GM12878 (cell line): ENCODE measurements at regions not wholly inside any gene's neighbourhood (a gene's known extent, or its start where the extent isn't known, plus 50 kb on each side); places are given as distances from the start of the nearest gene placed in this dataset.

Experiments
- ATAC-seq: fragments of 200-7000 bp; cut with Tn5 transposase; 3 replicates; pipeline ENCODE4 v1.9.1; 2020; ENCODE audit warnings: mild to moderate bottlenecking, moderate library complexity
- BruUV-seq: library from RNA; stranded (reverse); fragments of 400-500 nt; replicated peaks from 2 replicates; lab custom pipeline; 2021; lab: Mats Ljungman, UMichigan
- CTCF ChIA-PET: fragments of 300-600 bp; sonication (Branson Sonifier 250); formaldehyde crosslinking; extraction: SDS; loops from one replicate; lab custom pipeline; 2021; ENCODE audit warnings: inconsistent platforms; lab: Yijun Ruan, JAX
- POLR2A ChIA-PET: fragments of 350-600 bp; formaldehyde crosslinking; extraction: SDS; loops from one replicate; lab custom pipeline; 2021; ENCODE audit warnings: inconsistent platforms; lab: Charles Lee
- RAD21 ChIA-PET: fragments of 300-600 bp; sonication (Branson Sonifier 250); formaldehyde crosslinking; loops from one replicate; lab custom pipeline; 2023; ENCODE audit warnings: antibody characterized with exemption; ENCODE audit not compliant: unreplicated experiment; lab: Charles Lee
- SMC1A ChIA-PET: fragments of 300-600 bp; sonication (Branson Sonifier 250); formaldehyde crosslinking; loops from one replicate; lab custom pipeline; 2023; ENCODE audit not compliant: unreplicated experiment, uncharacterized antibody; lab: Charles Lee
- DNase-seq: peaks from one replicate; pipeline ENCODE4 v3.0.0-alpha.2; 2011; ENCODE audit warnings: low read depth, low spot score
- FAIRE-seq: peaks from 3 replicates; lab custom pipeline; 2011; peaks lifted over from hg19 to GRCh38; lab: Jason Lieb, UNC
- H2AFZ ChIP-seq: 2 replicates; pipeline ENCODE4 v1.6.0; 2011; ENCODE audit warnings: low read depth, low read length, control low read depth; ENCODE audit not compliant: control insufficient read depth
- H3K27ac ChIP-seq: 2 replicates; pipeline ENCODE4 v1.5.1; 2011; ENCODE audit warnings: control low read depth; ENCODE audit not compliant: control insufficient read depth, insufficient read depth
- H3K27me3 ChIP-seq, 2 experiments: replicated peaks in 1 of 2; 2 replicates each; pipeline versions ENCODE4 v1.6.0 to v1.6.1; 2011; ENCODE audit warnings: low read length in 1 of 2; ENCODE audit not compliant: control insufficient read depth in 2 of 2, insufficient read depth in 2 of 2
- H3K36me3 ChIP-seq, 2 experiments: 2 replicates each; pipeline ENCODE4 v1.5.1; 2011; ENCODE audit warnings: low read length in 1 of 2; ENCODE audit not compliant: control insufficient read depth in 2 of 2, insufficient read depth in 2 of 2
- H3K4me1 ChIP-seq: 2 replicates; pipeline ENCODE4 v1.6.1; 2011; ENCODE audit warnings: mild to moderate bottlenecking, low read length, moderate library complexity, mixed read lengths; ENCODE audit not compliant: control insufficient read depth, insufficient read depth
- H3K4me2 ChIP-seq: 2 replicates; pipeline ENCODE4 v1.6.0; 2011; ENCODE audit warnings: control low read depth; ENCODE audit not compliant: control insufficient read depth, insufficient read depth
- H3K4me3 ChIP-seq: fragments of 200-600 bp; sonication (generic); 2 replicates; pipeline ENCODE4 v1.5.1; 2016
- H3K79me2 ChIP-seq: 2 replicates; pipeline ENCODE4 v1.6.0; 2011; ENCODE audit warnings: low read length; ENCODE audit not compliant: control insufficient read depth, insufficient read depth
- H3K9ac ChIP-seq: 2 replicates; pipeline ENCODE4 v1.8.0; 2011; ENCODE audit warnings: low read length, control low read depth, mixed read lengths; ENCODE audit not compliant: control insufficient read depth, insufficient read depth
- H3K9me3 ChIP-seq: replicated peaks from 3 replicates; pipeline ENCODE4 v1.5.1; 2011; ENCODE audit warnings: mild to moderate bottlenecking, low read length; ENCODE audit not compliant: control insufficient read depth, insufficient read depth
- H4K20me1 ChIP-seq: 2 replicates; pipeline ENCODE4 v1.6.0; 2011; ENCODE audit not compliant: control insufficient read depth, insufficient read depth
- BHLHE40 ChIP-seq, 2 experiments: fragments of 450-650 bp in 1 of 2; IDR thresholded peaks; 2 replicates each; pipeline ENCODE4 v1.6.1; 2011 to 2017; ENCODE audit warnings: low read depth in 2 of 2, borderline replicate concordance in 1 of 2, improper control_type of control experiment in 1 of 2, low read length in 1 of 2, mild to moderate bottlenecking in 1 of 2
- CTCF ChIP-seq, 3 experiments: IDR thresholded peaks in 2 of 3; conservative IDR thresholded peaks in 1 of 3; 2 replicates each; pipeline ENCODE4 v1.5.1; 2011; ENCODE audit warnings: low read depth in 3 of 3, low read length in 3 of 3, mild to moderate bottlenecking in 3 of 3, control low read depth in 2 of 3, moderate library complexity in 2 of 3, inconsistent platforms in 1 of 3, mixed read lengths in 1 of 3; ENCODE audit not compliant: control insufficient read depth in 2 of 3, insufficient read depth in 1 of 3; ENCODE audit errors: extremely low read depth in 1 of 3
- EZH2 ChIP-seq: IDR thresholded peaks from 2 replicates; pipeline ENCODE4 v1.6.1; 2012; ENCODE audit warnings: low read depth, mild to moderate bottlenecking, control low read depth, inconsistent platforms, low read length, borderline replicate concordance; ENCODE audit not compliant: control insufficient read depth
- HDGF ChIP-seq: fragments of 450-650 bp; IDR thresholded peaks from 2 replicates; pipeline ENCODE4 v1.6.1; 2016; ENCODE audit warnings: antibody characterized with exemption
- HSF1 ChIP-seq: fragments of 150-350 bp; IDR thresholded peaks from 2 replicates; pipeline ENCODE4 v1.6.1; 2014; ENCODE audit warnings: mild to moderate bottlenecking, low read depth, low read length
- IRF4 ChIP-seq: IDR thresholded peaks from 2 replicates; pipeline ENCODE4 v1.6.1; 2011; ENCODE audit warnings: low read depth, low read length
- KLF5 ChIP-seq: fragments of 450-650 bp; IDR thresholded peaks from 2 replicates; pipeline ENCODE4 v1.6.1; 2014; ENCODE audit warnings: mild to moderate bottlenecking; ENCODE audit not compliant: partially characterized antibody
- NR2C1 ChIP-seq: fragments of 450-650 bp; IDR thresholded peaks from 2 replicates; pipeline ENCODE4 v1.6.1; 2017; ENCODE audit warnings: antibody characterized with exemption, mild to moderate bottlenecking, moderate library complexity
- PAX5 ChIP-seq: IDR thresholded peaks from 2 replicates; pipeline ENCODE4 v1.6.1; 2011; ENCODE audit warnings: low read depth, low read length, borderline replicate concordance
- POU2F2 ChIP-seq: IDR thresholded peaks from 3 replicates; pipeline ENCODE4 v1.6.1; 2011; ENCODE audit warnings: low read depth, mild to moderate bottlenecking, low read length, borderline replicate concordance
- RELA ChIP-seq: fragments of 450-650 bp; IDR thresholded peaks from 2 replicates; pipeline ENCODE4 v1.8.0; 2014; ENCODE audit warnings: borderline replicate concordance; ENCODE audit not compliant: partially characterized antibody
- SRF ChIP-seq, 2 experiments: IDR thresholded peaks; 2 replicates each; pipeline ENCODE4 v1.6.1; 2011; ENCODE audit warnings: low read depth in 2 of 2, low read length in 2 of 2, mild to moderate bottlenecking in 1 of 2, moderate library complexity in 1 of 2
- STAT3 ChIP-seq: IDR thresholded peaks from 2 replicates; pipeline ENCODE4 v1.6.1; 2011; ENCODE audit warnings: low read depth, low read length, improper control_type of control experiment
- TCF12 ChIP-seq: IDR thresholded peaks from 2 replicates; pipeline ENCODE4 v1.6.1; 2011; ENCODE audit warnings: low read depth, mild to moderate bottlenecking, low read length
- TCF3 ChIP-seq: IDR thresholded peaks from 2 replicates; pipeline ENCODE4 v1.6.1; 2012; ENCODE audit warnings: low read depth, mild to moderate bottlenecking, low read length, borderline replicate concordance; ENCODE audit not compliant: insufficient read depth
- ZNF384 ChIP-seq: IDR thresholded peaks from 2 replicates; pipeline ENCODE4 v1.6.1; 2012; ENCODE audit warnings: low read depth, mild to moderate bottlenecking, low read length, improper control_type of control experiment, borderline replicate concordance
- ZSCAN29 ChIP-seq: fragments of 450-650 bp; IDR thresholded peaks from 2 replicates; pipeline ENCODE4 v1.6.1; 2017; ENCODE audit warnings: mild to moderate bottlenecking, moderate library complexity
- WGBS: methylation state at CpG from one replicate; pipeline ENCODE4 v1.1.6; 2016; ENCODE audit warnings: low lambda C conversion rate; ENCODE audit not compliant: insufficient replicate concordance, insufficient coverage; ENCODE audit errors: missing lambda C conversion rate; 5-methylcytosine and 5-hydroxymethylcytosine counted together
- in situ Hi-C: fragments of 300-500 bp; cut with MboI; formaldehyde crosslinking; loops from 9 replicates; pipeline ENCODE4 v1.14.3; 2018; ENCODE audit warnings: mixed read lengths
- intact Hi-C: fragments of 100-400 bp; cut with micrococcal nuclease; formaldehyde crosslinking; loops from one replicate; pipeline ENCODE4 v1.14.2; 2022; ENCODE audit not compliant: unreplicated experiment
- TF ChIP-seq, protein P1 (sequence below): IDR thresholded peaks from 2 replicates; pipeline ENCODE4 v1.6.1; 2011; ENCODE audit warnings: mild to moderate bottlenecking, low read depth, low read length, moderate library complexity; ENCODE audit not compliant: insufficient replicate concordance
- TF ChIP-seq, protein P2 (sequence below): IDR thresholded peaks from 2 replicates; pipeline ENCODE4 v1.6.1; 2012; ENCODE audit warnings: low read depth, low read length, improper control_type of control experiment

- Histone ChIP-seq H3K9ac (no peak overlapping the region), H3K4me1 (no peaks in the 10 kb centered on the region), H2AFZ (no peak overlapping the region), H3K27ac (no peak overlapping the region), H3K4me2 (no peak overlapping the region), H3K9me3 (no peaks in the 10 kb centered on the region), H3K79me2 (no peaks in the 10 kb centered on the region), H3K4me3 (no peak overlapping the region), H3K27me3 (no peaks in the 10 kb centered on the region), H4K20me1 (no peaks in the 10 kb centered on the region), H3K36me3 (no peaks in the 10 kb centered on the region)
- in situ Hi-C loops (no loop called here), intact Hi-C loops (no loop called here)
- 63% methylated on average over 3 of the region's 3 CpGs for WGBS
- SMC1A ChIA-PET, result no interaction called here
- no peak for TF ChIP-seq RELA
- TF ChIP-seq CTCF (IDR thresholded peaks at IDR 0.05 in 2 of 3, conservative IDR thresholded peaks at IDR 0.05 in 1 of 3; ENCODE audit: control insufficient read depth in 2 of 3, extremely low read depth in 1 of 3, insufficient read depth in 1 of 3, low read depth in 3 of 3, low read length in 3 of 3), result no peak
- no peak for TF ChIP-seq EZH2
- no peak for TF ChIP-seq BHLHE40 (IDR thresholded peaks at IDR 0.05; ENCODE audit: borderline replicate concordance in 1 of 2, low read depth in 2 of 2, low read length in 1 of 2)
- TF ChIP-seq HDGF, result no peak
- TF ChIP-seq ZNF384, result no peak
- TF ChIP-seq PAX5, result no peak
- no peak for TF ChIP-seq HSF1
- no peak for TF ChIP-seq IRF4
- no peak for TF ChIP-seq KLF5
- TF ChIP-seq POU2F2, result no peak
- TF ChIP-seq ZSCAN29, result no peak
- TF ChIP-seq, protein P1, sequence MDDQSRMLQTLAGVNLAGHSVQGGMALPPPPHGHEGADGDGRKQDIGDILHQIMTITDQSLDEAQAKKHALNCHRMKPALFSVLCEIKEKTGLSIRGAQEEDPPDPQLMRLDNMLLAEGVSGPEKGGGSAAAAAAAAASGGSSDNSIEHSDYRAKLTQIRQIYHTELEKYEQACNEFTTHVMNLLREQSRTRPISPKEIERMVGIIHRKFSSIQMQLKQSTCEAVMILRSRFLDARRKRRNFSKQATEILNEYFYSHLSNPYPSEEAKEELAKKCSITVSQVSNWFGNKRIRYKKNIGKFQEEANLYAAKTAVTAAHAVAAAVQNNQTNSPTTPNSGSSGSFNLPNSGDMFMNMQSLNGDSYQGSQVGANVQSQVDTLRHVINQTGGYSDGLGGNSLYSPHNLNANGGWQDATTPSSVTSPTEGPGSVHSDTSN, result no peak
- no peak for TF ChIP-seq TCF12
- TF ChIP-seq TCF3, result no peak
- TF ChIP-seq STAT3, result no peak
- TF ChIP-seq, protein P2, sequence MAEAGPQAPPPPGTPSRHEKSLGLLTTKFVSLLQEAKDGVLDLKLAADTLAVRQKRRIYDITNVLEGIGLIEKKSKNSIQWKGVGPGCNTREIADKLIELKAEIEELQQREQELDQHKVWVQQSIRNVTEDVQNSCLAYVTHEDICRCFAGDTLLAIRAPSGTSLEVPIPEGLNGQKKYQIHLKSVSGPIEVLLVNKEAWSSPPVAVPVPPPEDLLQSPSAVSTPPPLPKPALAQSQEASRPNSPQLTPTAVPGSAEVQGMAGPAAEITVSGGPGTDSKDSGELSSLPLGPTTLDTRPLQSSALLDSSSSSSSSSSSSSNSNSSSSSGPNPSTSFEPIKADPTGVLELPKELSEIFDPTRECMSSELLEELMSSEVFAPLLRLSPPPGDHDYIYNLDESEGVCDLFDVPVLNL, result no peak
- TF ChIP-seq SRF (IDR thresholded peaks at IDR 0.05; ENCODE audit: low read depth in 2 of 2, low read length in 2 of 2), result no peak
- TF ChIP-seq NR2C1, result no peak
- POLR2A ChIA-PET, result no interaction called here
- no TSS peak for BruUV-seq
- CTCF ChIA-PET, result interaction anchor here (0.9 kb wide), 1 partner anchor 11 kb away, joined by 3 read pairs; no protein-coding TSS in a partner anchor
- RAD21 ChIA-PET, result no interaction called here
- DNase-seq, result no peak
- no peak for FAIRE-seq
- ATAC-seq, result no peak
Observed at GRCh38 chr10:61063034-61063433, 119.0 kb upstream of the RHOBTB1 start.
